DMS114 treated with DMSO at 0.1 percent for 48 hours (cell line): ENCODE measurements at regions not wholly inside any gene's neighbourhood (a gene's known extent, or its start where the extent isn't known, plus 50 kb on each side); places are given as distances from the start of the nearest gene placed in this dataset.

Source experiments
- DNase-seq: peaks from one replicate; lab custom pipeline; 2025; ENCODE audit not compliant: unreplicated experiment; lab: John Stamatoyannopoulos, UW

- no peak for DNase-seq
Observed at GRCh38 chr9:28166179-28166578, 592.9 kb upstream of the C9orf72 start.

GRCh38 chr9:28177142-28177541 lies 603.9 kb upstream of the C9orf72 start:
- DNase-seq = no peak

- no peak for DNase-seq
Observed at GRCh38 chr9:28177925-28178324, 604.6 kb upstream of the C9orf72 start.

- DNase-seq = no peak
Observed at GRCh38 chr9:28179893-28180292, 606.6 kb upstream of the C9orf72 start.

- DNase-seq = no peak
Observed at GRCh38 chr9:28190981-28191380, 617.7 kb upstream of the C9orf72 start.

- DNase-seq = no peak
Observed at GRCh38 chr9:28197653-28198052, 624.4 kb upstream of the C9orf72 start.

GRCh38 chr9:28203036-28203435 lies 629.8 kb upstream of the C9orf72 start:
- DNase-seq = no peak

GRCh38 chr9:28206280-28206679 lies 633.0 kb upstream of the C9orf72 start:
- DNase-seq = no peak

GRCh38 chr9:28207657-28208056 lies 634.4 kb upstream of the C9orf72 start:
- no peak for DNase-seq

- DNase-seq = no peak
Observed at GRCh38 chr9:28209130-28209529, 635.8 kb upstream of the C9orf72 start.

- no peak for DNase-seq
Observed at GRCh38 chr9:28212979-28213378, 639.7 kb upstream of the C9orf72 start.

GRCh38 chr9:28215536-28216299 lies 642.4 kb upstream of the C9orf72 start:
- no peak for DNase-seq

GRCh38 chr9:28232686-28233085 lies 659.4 kb upstream of the C9orf72 start:
- DNase-seq = no peak

- DNase-seq = no peak
Observed at GRCh38 chr9:28234133-28234893, 661.0 kb upstream of the C9orf72 start.

GRCh38 chr9:28234894-28235277 lies 661.6 kb upstream of the C9orf72 start:
- no peak for DNase-seq

GRCh38 chr9:28249424-28249823 lies 676.1 kb upstream of the C9orf72 start:
- DNase-seq = no peak

GRCh38 chr9:28255174-28255573 lies 681.9 kb upstream of the C9orf72 start:
- DNase-seq = no peak

- DNase-seq = no peak
Observed at GRCh38 chr9:28260330-28260729, 687.0 kb upstream of the C9orf72 start.

- DNase-seq = no peak
Observed at GRCh38 chr9:28264368-28264767, 691.1 kb upstream of the C9orf72 start.

GRCh38 chr9:28267351-28267750 lies 694.1 kb upstream of the C9orf72 start:
- no peak for DNase-seq

GRCh38 chr9:28270156-28270555 lies 696.9 kb upstream of the C9orf72 start:
- DNase-seq = no peak

- DNase-seq = no peak
Observed at GRCh38 chr9:28272127-28272526, 698.8 kb upstream of the C9orf72 start.

GRCh38 chr9:28287455-28287854 lies 714.2 kb upstream of the C9orf72 start:
- DNase-seq = no peak
